ENCODE measurements at regions not wholly inside any gene's neighbourhood (a gene's known extent, or its start where the extent isn't known, plus 50 kb on each side); places are given as distances from the start of the nearest gene placed in this dataset.

DNA sequence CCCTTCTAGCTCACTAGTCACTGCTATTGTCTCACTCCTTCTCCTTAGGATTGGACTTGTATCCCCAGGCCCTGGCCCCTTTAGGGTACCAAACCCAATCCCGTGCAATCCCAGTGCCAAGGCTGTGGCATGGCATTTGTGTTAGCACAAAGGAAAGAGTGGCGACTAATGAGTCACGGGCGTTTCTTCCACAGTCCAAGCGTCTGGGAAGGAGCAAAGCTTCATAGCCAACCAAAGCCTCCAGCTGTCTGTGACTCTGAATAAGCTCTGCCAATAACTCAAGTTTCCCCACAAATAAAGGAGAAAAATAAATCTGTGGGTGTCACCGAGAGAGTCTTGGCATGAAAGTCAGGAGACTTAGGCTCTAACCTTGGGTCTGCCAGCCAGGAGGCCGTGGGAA, 54.6 kb upstream of the COX10 start:
- H3K4me1 ChIP-seq = peaks cover 0 to 8% (median 0%) of the 10 kb centered on the region in 9 donors
- TF ChIP-seq, protein P1, sequence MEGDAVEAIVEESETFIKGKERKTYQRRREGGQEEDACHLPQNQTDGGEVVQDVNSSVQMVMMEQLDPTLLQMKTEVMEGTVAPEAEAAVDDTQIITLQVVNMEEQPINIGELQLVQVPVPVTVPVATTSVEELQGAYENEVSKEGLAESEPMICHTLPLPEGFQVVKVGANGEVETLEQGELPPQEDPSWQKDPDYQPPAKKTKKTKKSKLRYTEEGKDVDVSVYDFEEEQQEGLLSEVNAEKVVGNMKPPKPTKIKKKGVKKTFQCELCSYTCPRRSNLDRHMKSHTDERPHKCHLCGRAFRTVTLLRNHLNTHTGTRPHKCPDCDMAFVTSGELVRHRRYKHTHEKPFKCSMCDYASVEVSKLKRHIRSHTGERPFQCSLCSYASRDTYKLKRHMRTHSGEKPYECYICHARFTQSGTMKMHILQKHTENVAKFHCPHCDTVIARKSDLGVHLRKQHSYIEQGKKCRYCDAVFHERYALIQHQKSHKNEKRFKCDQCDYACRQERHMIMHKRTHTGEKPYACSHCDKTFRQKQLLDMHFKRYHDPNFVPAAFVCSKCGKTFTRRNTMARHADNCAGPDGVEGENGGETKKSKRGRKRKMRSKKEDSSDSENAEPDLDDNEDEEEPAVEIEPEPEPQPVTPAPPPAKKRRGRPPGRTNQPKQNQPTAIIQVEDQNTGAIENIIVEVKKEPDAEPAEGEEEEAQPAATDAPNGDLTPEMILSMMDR (IDR thresholded peaks at IDR 0.05) = no peak
- intact Hi-C loops (cut with DNase I) = no loop called here
- H3K9me3 ChIP-seq = no peaks in the 10 kb centered on the region
- ATAC-seq (no peak), DNase-seq (no peak)
- H3K4me3 ChIP-seq = no peak overlapping the region
- H3K27me3 ChIP-seq = peaks cover 0 to 17% (median 6%) of the 10 kb centered on the region in 7 donors
- no peak overlapping the region for H3K27ac ChIP-seq
- no peaks in the 10 kb centered on the region for H3K36me3 ChIP-seq
- WGBS, 2 donors = 71 to 92% methylated on average over 7 of the region's 7 CpGs

DNA sequence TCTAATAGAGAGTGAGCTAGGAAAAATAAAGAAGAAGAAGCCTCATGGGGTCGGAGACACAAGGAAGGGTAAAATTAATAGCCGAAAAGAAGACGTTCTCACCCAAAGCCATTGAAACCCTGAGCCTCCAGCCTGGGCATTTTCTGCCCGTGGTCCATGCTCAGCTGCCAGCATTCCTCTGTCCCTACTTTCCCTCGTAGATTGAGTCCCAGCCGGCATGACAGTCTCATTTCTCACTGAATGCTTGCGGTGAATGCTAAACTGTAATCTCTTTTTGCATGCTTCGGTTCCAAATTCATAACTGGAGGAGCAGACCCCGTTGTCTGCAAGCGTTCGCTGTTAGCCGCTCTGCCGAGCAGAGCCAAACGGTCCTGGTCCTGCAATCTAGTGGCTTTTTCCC, 54.0 kb upstream of the COX10 start:
- Histone ChIP-seq H3K27me3 (peaks cover 0 to 17% (median 6%) of the 10 kb centered on the region in 7 donors), H3K9me3 (no peaks in the 10 kb centered on the region), H3K27ac (no peak overlapping the region), H3K4me3 (no peak overlapping the region), H3K36me3 (no peaks in the 10 kb centered on the region), H3K4me1 (peaks cover 0 to 8% (median 0%) of the 10 kb centered on the region in 9 donors)
- no peak for DNase-seq
- intact Hi-C loops (cut with DNase I) = no loop called here
- TF ChIP-seq, protein P1 (IDR thresholded peaks at IDR 0.05) = no peak
- WGBS, 2 donors = 74 to 78% methylated on average over 14 of the region's 14 CpGs
- ATAC-seq = no peak

DNA sequence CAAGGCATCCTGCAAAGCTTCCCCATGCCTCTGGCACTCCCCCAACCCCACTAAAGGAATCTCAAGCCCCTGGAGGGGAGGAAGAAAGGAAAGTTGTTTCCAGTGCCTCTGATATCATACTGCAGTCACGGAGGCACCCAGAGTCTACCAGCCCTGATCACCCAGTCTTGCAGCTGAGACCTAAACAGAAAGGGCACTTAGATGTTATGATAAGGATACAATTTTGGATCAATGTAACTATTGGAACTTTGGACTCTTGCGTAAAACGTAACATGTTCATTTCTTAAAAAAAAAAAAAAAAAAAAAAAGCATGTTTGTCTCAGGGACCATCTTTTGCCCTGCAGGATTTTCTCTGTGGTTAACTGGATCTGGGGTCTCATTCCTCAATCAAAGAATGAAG, 52.4 kb upstream of the COX10 start:
- Histone ChIP-seq H3K27ac (no peak overlapping the region), H3K9me3 (no peaks in the 10 kb centered on the region), H3K36me3 (no peaks in the 10 kb centered on the region), H3K27me3 (peaks cover 0 to 17% (median 6%) of the 10 kb centered on the region in 7 donors), H3K4me1 (peaks cover 0 to 3% (median 0%) of the 10 kb centered on the region in 9 donors), H3K4me3 (no peak overlapping the region)
- TF ChIP-seq, protein P1 (IDR thresholded peaks at IDR 0.05) = no peak
- intact Hi-C loops (cut with DNase I) = no loop called here
- DNase-seq (no peak), ATAC-seq (no peak)
- WGBS, 2 donors = 80 to 84% methylated on average over 3 of the region's 3 CpGs

DNA sequence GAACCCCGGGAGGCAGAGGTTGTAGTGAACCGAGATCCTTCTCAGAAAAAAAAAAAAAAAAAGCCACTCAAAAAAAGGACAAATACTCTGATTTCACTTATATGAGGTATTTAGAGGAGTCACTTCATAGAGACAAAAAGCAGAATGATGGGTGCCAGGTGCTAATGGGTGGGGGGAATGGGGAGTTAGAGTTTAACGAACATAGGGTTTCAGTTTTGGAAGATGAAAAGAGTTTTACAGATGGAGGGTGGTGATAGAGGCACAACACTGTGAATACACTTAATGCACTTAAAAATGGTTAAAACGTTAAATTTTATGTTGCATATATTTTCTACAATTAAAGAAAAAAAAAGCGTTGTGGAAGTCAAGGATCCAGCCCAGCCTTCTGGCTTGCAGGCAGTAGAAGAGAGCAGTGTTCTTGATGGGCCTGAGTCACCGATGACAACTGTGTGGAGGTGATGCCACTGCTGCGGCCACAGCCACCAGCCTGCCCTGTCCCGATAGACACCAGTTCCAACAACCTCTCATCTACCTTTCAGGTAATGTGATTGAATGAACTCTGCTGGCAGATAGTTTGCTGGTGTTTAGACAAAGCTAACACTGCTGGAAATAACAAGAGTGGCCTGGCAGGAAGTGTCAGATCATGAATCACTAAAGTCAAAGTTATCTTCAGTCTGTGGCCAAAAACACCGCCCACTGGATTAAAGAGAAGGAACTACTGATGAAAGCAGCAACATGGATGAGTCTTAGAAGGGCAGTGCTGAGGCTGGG, 49.9 kb upstream of the COX10 start:
- intact Hi-C loops (cut with DNase I) = no loop called here
- ATAC-seq (no peak), DNase-seq (no peak)
- H3K36me3 ChIP-seq = no peaks in the 10 kb centered on the region
- H3K27ac ChIP-seq = no peak overlapping the region
- H3K4me3 ChIP-seq = no peak overlapping the region
- peaks cover 0 to 12% (median 3%) of the 10 kb centered on the region in 7 donors for H3K27me3 ChIP-seq
- H3K4me1 ChIP-seq = no peaks in the 10 kb centered on the region
- H3K9me3 ChIP-seq = no peaks in the 10 kb centered on the region
- TF ChIP-seq, protein P1 (IDR thresholded peaks at IDR 0.05) = no peak
- 83 to 85% methylated on average over 9 of the region's 9 CpGs for whole genome bisulfite sequencing, 2 donors
